GM18519 (cell line): ENCODE measurements at regions not wholly inside any gene's neighbourhood (a gene's known extent, or its start where the extent isn't known, plus 50 kb on each side); places are given as distances from the start of the nearest gene placed in this dataset.
"Not testable (repeated sequence)": the region's sequence is repeated elsewhere in the genome, so short reads cannot be mapped to it uniquely, and the experiment has no call there.

Experiments used
- ATAC-seq: cut with Tn5 transposase; IDR thresholded peaks from one replicate; pipeline ENCODE4 v1.9.1; 2021; ENCODE audit warnings: mild to moderate bottlenecking, moderate library complexity; ENCODE audit not compliant: unreplicated experiment, low FRiP score

DNA sequence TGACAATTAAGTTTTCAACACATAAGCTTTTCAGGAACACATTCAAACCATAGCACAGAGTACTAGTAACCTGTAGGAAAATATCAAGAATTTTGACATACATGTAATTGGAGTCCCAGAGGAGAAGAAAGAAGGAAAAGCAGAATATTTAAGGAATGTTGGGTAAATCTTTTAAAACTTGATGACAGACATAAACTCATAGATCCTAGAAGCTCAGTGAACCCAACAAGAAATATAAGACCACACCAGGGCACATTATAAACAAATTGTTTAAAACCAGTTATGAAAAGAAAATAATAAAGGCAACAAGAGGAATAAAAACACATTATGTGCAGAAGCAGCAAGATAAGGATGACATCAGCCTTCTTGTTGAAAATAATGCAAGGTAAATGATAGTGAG, 151.5 kb upstream of the ATXN1 start:
- no peak for ATAC-seq

DNA sequence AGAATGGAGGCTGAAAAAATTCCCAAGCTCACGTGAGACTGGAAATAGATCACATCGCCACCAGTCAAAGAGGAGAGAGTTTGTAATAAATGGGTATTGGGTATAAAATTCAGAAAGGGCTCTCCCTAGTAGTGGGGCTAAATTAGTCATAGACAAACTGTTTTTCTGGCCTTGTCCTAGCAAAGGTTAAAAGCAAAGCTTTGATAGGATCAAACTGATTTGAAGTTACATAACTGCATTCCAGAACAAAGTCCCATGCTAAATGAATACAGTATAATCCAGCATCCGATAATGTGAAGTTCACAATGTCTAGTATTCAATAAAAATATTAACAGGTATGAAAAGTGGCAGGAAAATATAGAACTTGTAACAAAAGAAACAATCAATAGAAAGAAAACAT, 149.8 kb upstream of the ATXN1 start:
- ATAC-seq: no peak

DNA sequence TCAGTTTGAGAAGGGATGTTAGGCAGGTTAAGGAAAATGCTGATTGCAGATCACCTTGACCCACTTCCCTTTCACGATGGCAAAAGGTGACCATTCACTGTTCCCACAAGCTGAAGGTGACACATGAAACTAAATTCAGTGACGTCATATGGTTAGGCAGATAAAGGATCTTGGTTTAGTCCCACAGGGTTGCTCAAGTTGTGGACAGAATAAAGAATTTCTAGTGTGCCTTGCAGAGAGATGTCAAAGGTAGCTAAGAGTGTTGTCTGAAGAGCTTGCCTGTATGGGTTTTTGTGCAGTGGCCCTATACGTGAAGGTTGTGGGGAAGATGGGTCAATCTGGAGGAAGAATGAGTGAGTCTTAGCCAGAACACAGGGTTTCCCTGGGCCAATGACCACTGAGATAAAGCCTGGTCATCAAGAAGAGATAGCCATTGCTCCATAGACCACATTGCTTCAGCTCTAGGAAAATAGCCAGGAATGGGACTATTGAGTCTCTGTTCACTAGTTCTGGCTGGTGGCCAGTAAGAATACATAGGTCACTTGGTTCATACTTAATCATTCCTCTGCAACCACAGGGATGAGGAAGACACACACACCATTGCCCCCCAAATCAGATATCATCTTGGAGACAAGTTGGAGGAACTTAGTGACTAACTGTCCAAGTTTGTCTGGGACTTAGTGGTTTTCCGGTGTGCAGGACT, 148.5 kb upstream of the ATXN1 start:
- no peak for ATAC-seq

DNA sequence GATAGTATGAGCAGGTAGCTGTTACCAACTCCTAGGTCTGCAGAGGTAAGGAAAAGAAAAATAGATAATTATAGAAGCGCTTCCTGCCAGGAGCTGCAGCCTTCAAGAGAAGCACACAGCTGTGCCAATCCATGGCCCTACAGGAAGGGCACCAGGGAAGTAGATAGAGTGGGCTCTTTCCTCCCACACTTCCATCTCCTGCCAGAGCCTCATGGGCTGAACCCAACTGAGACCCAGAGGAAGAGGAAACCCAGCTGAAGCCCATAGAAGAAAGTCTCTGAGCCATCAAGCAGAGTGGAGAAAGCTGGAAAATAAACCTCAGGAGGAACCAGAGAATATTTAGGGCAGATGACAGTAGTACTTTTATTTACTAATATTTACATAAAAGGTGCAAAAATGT, 146.7 kb upstream of the ATXN1 start:
- no peak for ATAC-seq

DNA sequence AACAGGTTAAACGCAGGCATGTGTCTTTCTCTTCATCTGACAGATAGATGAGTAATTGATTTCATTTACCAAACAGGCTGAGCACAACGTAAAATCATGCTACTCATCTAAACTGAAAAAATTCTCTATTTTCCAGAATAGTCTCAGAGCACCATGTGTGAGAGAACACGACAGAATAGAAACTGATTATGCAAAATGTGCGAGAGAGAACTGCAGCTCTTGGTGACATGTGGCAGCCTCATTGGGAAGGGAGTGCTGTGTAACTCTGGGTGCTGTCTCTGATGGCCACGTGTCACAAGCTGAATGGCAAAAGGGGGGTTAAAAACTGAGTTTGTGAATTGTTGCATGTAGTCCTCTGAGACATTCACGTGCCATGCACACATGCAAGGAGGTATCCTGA, 143.7 kb upstream of the ATXN1 start:
- ATAC-seq: no peak

DNA sequence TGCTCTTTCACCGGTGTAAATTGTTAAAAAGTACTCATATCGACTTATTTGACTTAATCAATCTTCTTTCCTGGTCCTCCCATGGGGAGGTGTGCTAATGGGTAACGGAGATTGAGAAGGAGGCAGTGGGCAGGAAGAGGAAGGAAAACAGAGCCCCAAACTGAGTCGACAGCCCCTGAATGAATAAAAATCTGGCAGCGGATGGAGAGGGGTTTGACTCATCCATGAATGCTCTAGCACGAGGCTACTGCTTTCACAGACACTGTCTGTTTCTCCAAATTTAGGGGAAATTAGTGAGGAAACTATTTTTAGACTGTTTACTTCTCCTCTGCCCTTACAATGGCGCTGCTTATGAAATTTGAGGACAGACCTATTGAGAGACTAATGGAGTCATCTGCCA, 142.2 kb upstream of the ATXN1 start:
- ATAC-seq: no peak

DNA sequence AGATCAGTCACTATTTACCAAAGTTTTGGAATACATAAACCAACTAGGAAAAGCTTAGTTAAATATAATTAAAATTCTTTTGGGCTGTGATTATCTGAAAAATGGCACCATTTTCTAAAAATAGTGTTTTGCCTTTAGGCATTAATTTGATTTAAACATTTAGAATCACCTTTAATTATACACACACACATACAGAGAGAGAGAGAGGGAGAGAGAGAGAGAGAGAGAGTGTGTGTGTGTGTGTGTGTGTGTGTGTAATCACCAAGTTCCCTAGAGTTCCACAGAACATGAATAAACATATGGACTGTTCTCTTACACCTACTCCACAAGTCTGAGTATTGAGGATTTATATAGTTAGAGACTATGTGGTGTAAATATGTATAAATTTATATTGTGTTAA, 141.2 kb upstream of the ATXN1 start:
- ATAC-seq: no peak

DNA sequence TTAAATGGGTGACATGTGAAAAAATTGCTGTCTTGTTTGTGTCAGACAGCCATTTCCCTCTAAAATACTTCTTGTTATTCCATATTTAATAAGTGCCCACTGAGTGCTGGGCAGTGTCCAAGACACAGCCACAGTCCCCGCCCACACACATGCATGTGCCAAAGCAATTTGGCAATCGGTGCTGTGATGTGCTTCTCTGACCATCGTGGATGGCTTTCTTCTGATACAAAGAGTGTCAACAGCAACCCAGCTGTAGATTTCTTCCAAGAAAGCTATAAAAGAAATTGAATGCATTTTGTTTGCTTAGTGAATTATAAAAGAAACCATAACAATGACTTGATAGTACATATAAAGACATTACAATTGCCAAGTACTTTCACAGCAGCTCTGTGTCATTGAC, 140.5 kb upstream of the ATXN1 start:
- no peak for ATAC-seq

DNA sequence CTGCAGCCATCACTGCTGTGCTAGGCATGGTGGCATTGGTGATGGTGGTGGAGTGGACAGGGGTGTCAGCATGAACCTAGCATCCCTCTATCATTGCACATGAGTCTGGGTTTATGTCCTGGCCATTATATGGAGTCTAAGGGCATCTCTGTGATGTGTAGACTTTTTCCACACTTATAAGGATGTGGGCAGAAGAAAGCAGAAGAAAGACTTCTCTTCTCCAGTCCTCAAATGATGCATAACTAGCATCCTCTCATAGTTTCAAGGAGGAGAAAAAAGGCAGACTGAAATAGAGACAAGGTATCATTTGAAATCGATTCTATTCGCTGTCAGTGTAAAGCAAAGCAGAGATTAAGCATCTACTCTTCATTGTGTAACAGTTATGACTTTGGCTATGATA, 140.0 kb upstream of the ATXN1 start:
- ATAC-seq: no peak

DNA sequence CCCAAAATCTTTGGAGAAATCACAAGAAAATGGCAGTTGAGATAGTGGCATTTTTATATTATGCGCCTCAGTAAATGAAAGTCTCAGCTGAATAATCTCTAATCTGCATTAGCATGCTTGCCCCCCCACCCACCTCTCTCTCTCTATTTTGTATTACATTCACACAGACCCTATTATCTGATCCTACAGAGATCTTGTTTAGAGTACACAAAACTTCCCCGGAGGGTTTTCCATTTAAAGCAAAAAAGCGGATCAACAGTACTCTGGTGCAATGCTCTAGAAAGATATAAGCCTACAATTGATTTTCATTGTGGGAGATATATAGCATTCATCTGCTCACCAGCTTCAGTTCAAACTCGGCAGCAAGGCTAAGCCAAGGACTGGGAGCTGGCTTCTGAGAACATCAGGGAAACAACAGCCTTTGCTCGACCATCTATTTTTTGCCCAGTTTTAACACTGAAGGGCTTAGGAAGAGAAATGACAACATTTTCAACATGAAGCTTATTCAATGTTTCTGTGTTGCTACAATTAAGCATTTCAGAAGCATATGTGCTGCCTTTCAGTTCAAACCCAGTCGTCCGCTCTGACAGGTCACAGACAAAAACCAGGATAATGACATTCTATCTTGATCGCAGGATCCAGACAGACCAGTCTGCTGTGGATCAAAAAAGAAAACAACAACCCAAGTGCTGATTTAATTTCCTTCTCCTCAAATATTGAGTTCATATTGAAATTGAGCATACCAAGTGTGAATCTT, 137.6 kb upstream of the ATXN1 start:
- ATAC-seq: no peak

DNA sequence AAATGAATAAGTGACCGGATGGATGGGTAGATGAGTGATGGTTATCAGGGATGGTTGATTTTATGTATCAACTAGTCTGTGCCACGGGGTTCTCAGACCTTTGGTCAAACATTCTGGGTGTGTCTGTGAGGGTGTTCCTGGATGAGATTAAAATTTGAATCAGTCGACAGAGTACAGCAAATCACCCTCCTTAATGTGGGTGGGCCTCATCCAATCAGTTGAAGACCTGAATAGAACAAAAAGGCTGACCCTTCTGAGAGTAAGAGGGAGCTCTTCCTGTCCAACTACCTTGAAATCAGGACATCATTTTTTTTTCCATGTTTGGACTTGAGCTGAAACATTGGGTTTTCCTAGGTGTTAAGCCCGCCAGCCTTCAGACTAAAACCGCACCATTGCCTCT, 136.4 kb upstream of the ATXN1 start:
- no peak for ATAC-seq

DNA sequence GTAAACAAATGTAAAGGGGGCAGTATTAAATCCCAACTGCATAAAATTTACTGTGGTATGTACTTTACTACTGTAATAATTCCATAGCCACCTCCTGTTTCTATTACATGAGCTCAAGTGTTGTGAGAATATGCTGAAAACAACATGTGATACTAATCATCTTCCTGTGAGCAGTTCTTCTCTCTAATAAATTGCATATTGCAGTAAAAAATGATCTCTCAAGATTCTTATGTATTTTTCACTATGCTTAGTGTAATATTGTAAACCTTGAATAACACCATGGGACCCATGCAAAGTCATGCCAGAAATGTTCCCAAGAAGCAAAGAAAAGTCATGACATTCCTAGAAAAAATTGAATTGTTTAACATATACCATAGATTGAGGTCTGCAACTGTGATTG, 133.0 kb upstream of the ATXN1 start:
- ATAC-seq: no peak

DNA sequence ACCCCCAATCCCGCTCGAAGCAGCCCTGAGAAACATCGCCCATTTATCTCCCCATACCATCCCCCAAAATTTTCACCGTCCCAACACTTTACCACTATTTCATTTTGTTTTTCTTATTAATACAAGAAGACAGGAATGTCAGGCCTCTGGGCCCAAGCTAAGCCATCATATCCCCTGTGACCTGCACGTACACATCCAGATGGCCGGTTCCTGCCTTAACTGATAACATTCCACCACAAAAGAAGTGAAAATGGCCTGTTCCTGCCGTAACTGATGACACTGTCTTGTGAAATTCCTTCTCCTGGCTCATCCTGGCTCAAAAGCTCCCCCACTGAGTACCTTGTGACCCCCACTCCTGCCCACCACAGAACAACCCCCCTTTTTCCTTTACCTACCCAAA, 129.8 kb upstream of the ATXN1 start:
- ATAC-seq: not testable (repeated sequence)

DNA sequence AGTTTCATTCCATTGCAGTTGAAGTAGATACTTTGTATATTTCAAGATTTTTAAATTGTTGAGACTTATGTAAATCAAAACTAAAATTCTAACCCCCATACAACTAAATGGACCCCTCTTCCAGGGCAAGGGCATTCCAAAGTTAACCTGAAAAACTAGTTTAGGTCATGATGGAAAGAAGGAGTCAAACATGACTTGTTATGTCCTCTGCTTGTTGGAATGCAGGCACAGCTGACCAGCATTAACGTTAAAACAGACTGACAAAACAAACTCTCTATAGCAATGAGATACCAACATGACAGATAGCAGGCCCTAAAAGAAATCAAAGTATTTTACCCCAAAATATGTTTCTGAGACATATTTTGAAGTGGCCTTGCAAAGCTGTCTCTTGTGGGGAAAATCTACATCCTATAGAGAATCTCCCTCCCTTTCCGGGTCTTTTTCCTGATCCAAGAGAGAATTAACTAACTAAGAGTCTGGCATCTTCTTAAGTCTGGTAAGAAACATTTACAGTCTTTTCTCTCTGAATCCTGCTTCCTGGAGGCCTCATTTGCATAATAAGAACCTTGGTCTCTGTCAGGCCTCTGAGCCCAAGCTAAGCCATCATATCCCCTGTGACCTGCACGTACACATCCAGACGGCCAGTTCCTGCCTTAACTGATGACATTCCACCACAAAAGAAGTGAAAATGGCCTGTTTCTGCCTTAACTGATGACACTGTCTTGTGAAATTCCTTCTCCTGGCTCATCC, 124.3 kb upstream of the ATXN1 start:
- no peak for ATAC-seq

DNA sequence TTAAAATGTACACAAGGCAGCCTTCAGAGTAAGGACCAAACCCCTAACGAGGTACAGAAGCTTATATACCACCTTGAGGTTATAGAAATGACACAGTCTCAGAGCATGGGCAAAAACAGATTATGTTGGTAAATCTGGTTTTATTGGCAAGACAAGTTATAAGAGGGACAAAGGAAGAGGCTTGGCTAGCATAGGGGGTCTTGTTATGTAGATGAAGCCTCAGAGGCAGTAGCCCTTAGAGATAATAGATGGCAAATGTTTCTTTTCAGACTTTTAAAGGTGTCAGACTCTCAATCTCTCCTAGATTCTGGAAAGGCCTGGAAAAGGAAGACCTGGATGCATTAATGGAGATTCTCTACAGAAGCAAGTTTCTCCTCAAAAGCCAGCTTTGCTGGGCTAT, 123.3 kb upstream of the ATXN1 start:
- no peak for ATAC-seq

DNA sequence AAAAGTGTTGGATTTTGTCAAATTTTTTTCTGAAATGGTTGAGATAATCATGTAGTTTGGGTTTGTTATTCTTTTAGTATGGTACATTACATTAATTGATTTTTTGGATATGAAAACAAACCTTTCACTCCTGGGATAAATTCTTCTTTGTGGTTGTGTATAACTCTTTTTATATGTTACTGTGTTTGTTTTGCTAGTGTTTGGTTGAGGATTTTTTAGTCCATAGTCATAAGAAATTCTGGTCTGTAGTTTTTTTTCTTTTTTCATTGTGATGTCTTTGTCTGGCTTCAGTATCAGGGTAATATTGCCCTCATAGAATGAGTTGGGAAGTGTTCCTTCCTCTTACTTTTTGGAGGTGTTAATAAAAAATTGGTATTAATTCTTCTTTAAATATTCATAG, 122.2 kb upstream of the ATXN1 start:
- ATAC-seq: no peak

DNA sequence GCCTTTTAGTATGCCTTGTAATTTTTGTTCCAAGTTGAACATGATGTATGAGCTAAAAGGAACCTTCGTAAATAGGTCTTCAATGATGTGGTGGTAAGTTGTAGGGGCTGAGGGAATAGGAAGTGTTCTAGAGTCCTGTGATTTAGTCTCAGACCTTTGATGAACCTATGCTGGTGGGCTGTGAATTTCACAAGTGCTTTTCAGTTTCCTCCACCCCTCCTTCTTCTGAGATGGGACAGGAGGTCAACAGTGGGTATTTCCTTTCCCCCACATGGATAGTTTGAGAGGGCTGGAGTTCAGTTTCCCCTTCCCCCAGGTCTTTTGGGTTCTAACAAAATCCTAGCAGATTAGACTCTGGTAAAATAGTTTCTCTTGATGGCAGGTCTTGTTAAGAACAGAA, 121.0 kb upstream of the ATXN1 start:
- no peak for ATAC-seq

DNA sequence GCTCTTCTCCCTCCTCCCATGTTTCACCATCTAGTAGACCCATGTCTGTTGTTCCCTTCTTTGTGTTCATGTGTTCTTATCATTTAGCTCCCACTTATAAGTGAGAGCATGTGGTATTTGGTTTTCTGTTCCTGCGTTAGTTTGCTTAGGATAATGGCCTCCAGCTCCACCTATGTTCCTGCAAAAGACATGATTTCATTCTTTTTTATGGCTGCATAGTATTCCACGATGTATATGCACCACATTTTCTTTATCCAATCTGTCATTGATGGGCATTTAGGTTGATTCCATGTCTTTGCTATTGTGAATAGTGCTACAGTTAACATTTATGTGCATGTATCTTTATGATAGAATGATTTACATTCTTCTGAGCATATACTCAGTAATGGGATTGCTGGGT, 115.6 kb upstream of the ATXN1 start:
- ATAC-seq: not testable (repeated sequence)

DNA sequence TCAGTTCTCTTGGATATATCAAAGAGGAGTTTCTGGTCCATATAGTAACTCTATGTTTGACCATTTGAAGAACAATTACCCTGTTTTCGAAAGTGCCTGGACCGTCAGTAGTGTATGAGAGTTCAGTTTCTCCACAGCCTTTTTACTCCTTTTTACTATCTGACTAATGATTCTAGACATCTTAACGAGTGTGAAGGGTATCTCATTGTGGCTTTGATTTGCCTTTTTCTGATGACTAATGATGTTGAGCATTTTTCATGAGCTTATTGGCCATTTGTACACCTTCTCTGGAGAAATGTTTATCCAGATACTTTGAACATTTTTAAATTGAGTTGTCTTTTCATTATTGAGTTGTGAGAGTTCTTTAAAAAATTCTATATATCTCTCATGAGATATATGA, 114.9 kb upstream of the ATXN1 start:
- ATAC-seq: no peak

DNA sequence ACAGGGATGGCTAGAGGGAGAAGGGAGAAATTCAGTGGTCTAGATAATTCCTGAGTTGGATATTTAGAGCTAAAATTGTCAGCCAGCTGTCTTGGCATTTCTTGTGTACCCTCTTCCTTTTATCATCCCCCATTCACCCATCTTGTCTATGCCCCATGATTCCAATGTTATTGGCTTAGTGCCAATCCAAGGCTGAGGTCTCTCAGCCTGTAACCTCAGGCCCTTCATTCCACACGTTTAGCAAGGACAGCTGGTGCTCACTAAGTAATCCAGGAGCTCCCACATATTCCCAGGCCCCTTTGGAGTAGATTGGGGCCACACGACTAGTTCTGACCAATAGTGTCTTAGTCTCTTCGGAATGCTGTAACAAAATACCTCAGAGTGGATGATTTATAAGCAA, 112.4 kb upstream of the ATXN1 start:
- ATAC-seq: no peak

DNA sequence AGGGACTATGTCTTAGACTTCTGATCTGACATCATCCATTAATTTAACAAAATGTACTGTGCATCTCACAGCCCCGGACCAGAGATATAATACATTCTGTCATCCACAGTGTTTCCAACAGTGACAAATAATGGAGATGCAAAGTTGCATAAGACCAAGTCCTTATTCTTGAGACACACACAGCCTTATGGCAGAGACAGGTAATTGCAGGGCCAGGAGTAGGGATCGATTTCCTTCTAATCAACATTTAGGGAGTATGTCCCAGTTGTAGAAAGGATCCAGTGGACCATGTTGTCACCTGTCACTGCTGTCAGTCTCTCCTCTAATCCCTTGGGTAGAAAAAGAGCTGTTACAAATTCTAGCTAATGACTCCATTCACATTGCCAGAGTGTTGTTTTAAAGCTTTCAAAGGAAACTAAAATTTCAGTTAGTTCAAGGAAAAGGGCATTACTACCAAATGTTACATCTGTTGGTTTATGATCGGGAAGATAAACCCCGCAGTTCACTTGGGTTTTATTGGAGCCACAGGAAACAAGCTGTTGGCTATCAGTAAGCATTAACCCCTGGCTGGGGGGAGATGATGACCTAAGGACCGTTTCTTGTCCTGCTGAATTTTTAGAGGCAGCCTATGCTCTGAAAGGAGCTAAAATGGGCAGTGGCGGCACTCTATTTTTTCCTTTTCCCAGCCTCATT, 111.4 kb upstream of the ATXN1 start:
- no peak for ATAC-seq
